ENCODE measurements at regions not wholly inside any gene's neighbourhood (a gene's known extent, or its start where the extent isn't known, plus 50 kb on each side); places are given as distances from the start of the nearest gene placed in this dataset.

GRCh38 chr13:85997587-85997986 is 198.4 kb upstream of the SLITRK6 start:
- Histone ChIP-seq H2AFZ (ENCODE audit: low read length) (no peak overlapping the region), H3K4me3 (ENCODE audit: low read depth, low read length, poor library complexity, severe bottlenecking) (no peak overlapping the region), H3K36me3 (ENCODE audit: insufficient read depth, low read length) (no peaks in the 10 kb centered on the region), H3K4me2 (ENCODE audit: low read length) (no peak overlapping the region), H3K4me1 (ENCODE audit: insufficient read depth, low read length, poor library complexity, severe bottlenecking) (no peaks in the 10 kb centered on the region), H3K9me3 (ENCODE audit: low read length) (no peaks in the 10 kb centered on the region), H4K20me1 (ENCODE audit: insufficient read depth, low read length) (no peaks in the 10 kb centered on the region), H3K79me2 (ENCODE audit: insufficient read depth, low read depth, low read length) (no peaks in the 10 kb centered on the region), H3K27ac (ENCODE audit: low read depth, low read length, poor library complexity, severe bottlenecking) (no peak overlapping the region), H3K9me2 (ENCODE audit: insufficient read depth, low read length) (0 out of 2 replicates have a peak, but pooled peaks cover 3% of the 10 kb centered on the region)
- TF ChIP-seq EZH2phosphoT487 (IDR thresholded peaks at IDR 0.05; ENCODE audit: borderline replicate concordance, low read depth, low read length) (no peak), CTCF (conservative IDR thresholded peaks at IDR 0.05; ENCODE audit: low read length) (no peak)
- no TSS peak for BruUV-seq (replicated peaks)
- intact Hi-C loops (cut with micrococcal nuclease; ENCODE audit: unreplicated experiment) = no loop called here
- DNase-seq (ENCODE audit: low spot score) = no peak
- POLR2A ChIA-PET = no interaction called here
- CTCF ChIA-PET (ENCODE audit: unreplicated experiment) = no interaction called here

GRCh38 chr13:85995788-85996418 is 196.7 kb upstream of the SLITRK6 start:
- no peak for DNase-seq (ENCODE audit: low spot score)
- Histone ChIP-seq H3K36me3 (ENCODE audit: insufficient read depth, low read length) (no peaks in the 10 kb centered on the region), H3K9me3 (ENCODE audit: low read length) (no peaks in the 10 kb centered on the region), H2AFZ (ENCODE audit: low read length) (no peak overlapping the region), H3K4me1 (ENCODE audit: insufficient read depth, low read length, poor library complexity, severe bottlenecking) (no peaks in the 10 kb centered on the region), H3K4me2 (ENCODE audit: low read length) (no peak overlapping the region), H3K79me2 (ENCODE audit: insufficient read depth, low read depth, low read length) (no peaks in the 10 kb centered on the region), H3K27ac (ENCODE audit: low read depth, low read length, poor library complexity, severe bottlenecking) (no peak overlapping the region), H3K9me2 (ENCODE audit: insufficient read depth, low read length) (0 out of 2 replicates have a peak, but pooled peaks cover 3% of the 10 kb centered on the region), H4K20me1 (ENCODE audit: insufficient read depth, low read length) (no peaks in the 10 kb centered on the region), H3K4me3 (ENCODE audit: low read depth, low read length, poor library complexity, severe bottlenecking) (no peak overlapping the region)
- no peak for TF ChIP-seq CTCF (conservative IDR thresholded peaks at IDR 0.05; ENCODE audit: low read length)
- TF ChIP-seq EZH2phosphoT487 (IDR thresholded peaks at IDR 0.05; ENCODE audit: borderline replicate concordance, low read depth, low read length) = no peak
- ChIA-PET CTCF (ENCODE audit: unreplicated experiment) (no interaction called here), POLR2A (interaction anchor here (1.4 kb wide), 1 partner anchor 14 kb away, joined by 4 read pairs; no protein-coding TSS in a partner anchor)
- BruUV-seq (replicated peaks) = no TSS peak
- intact Hi-C loops (cut with micrococcal nuclease; ENCODE audit: unreplicated experiment) = no loop called here

- BruUV-seq (replicated peaks) = no TSS peak
- no peaks in the 10 kb centered on the region for H3K4me1 ChIP-seq (ENCODE audit: insufficient read depth, low read length, poor library complexity, severe bottlenecking)
- H3K9me3 ChIP-seq (ENCODE audit: low read length) = no peaks in the 10 kb centered on the region
- POLR2A ChIA-PET = no interaction called here
- H2AFZ ChIP-seq (ENCODE audit: low read length) = no peak overlapping the region
- no peak for TF ChIP-seq CTCF (conservative IDR thresholded peaks at IDR 0.05; ENCODE audit: low read length)
- TF ChIP-seq EZH2phosphoT487 (IDR thresholded peaks at IDR 0.05; ENCODE audit: borderline replicate concordance, low read depth, low read length) = no peak
- CTCF ChIA-PET (ENCODE audit: unreplicated experiment) = no interaction called here
- DNase-seq (ENCODE audit: low spot score) = no peak
- no peaks in the 10 kb centered on the region for H3K36me3 ChIP-seq (ENCODE audit: insufficient read depth, low read length)
- H3K79me2 ChIP-seq (ENCODE audit: insufficient read depth, low read depth, low read length) = no peaks in the 10 kb centered on the region
- H3K27ac ChIP-seq (ENCODE audit: low read depth, low read length, poor library complexity, severe bottlenecking) = no peak overlapping the region
- intact Hi-C loops (cut with micrococcal nuclease; ENCODE audit: unreplicated experiment) = no loop called here
- H3K9me2 ChIP-seq (ENCODE audit: insufficient read depth, low read length) = 0 out of 2 replicates have a peak, but pooled peaks cover 3% of the 10 kb centered on the region
- H4K20me1 ChIP-seq (ENCODE audit: insufficient read depth, low read length) = no peaks in the 10 kb centered on the region
- no peak overlapping the region for H3K4me3 ChIP-seq (ENCODE audit: low read depth, low read length, poor library complexity, severe bottlenecking)
- H3K4me2 ChIP-seq (ENCODE audit: low read length) = no peak overlapping the region
Observed at GRCh38 chr13:85993567-85993966, 194.3 kb upstream of the SLITRK6 start.

Measured in OCI-LY7 (cell line).